PFSK-1 (cell line): ENCODE measurements at regions not wholly inside any gene's neighbourhood (a gene's known extent, or its start where the extent isn't known, plus 50 kb on each side); places are given as distances from the start of the nearest gene placed in this dataset.

ENCODE experiments used
- FOXP2 ChIP-seq: optimal IDR thresholded peaks from 2 replicates; pipeline ENCODE3; 2011; ENCODE audit warnings: borderline replicate concordance, control low read depth, inconsistent platforms; ENCODE audit not compliant: insufficient read depth; ENCODE audit errors: extremely low read length, extremely low read depth
- POLR2AphosphoS5 ChIP-seq: IDR thresholded peaks from 2 replicates; pipeline ENCODE4 v1.6.1; 2012; ENCODE audit warnings: low read depth, mild to moderate bottlenecking, control low read depth, low read length, moderate library complexity
- SIN3A ChIP-seq: IDR thresholded peaks from 2 replicates; pipeline ENCODE4 v1.6.1; 2012; ENCODE audit warnings: mild to moderate bottlenecking, low read length, moderate library complexity, borderline replicate concordance; ENCODE audit not compliant: insufficient read depth
- TAF1 ChIP-seq: IDR thresholded peaks from 2 replicates; pipeline ENCODE4 v1.6.1; 2012; ENCODE audit warnings: low read length, control low read depth, borderline replicate concordance; ENCODE audit not compliant: insufficient read depth
- TF ChIP-seq, protein P1 (sequence below), 2 experiments: IDR thresholded peaks; 2 replicates each; pipeline versions ENCODE4 v1.6.1 to v1.8.0; 2011 to 2012; ENCODE audit warnings: low read depth in 2 of 2, low read length in 2 of 2, control low read depth in 1 of 2, inconsistent platforms in 1 of 2, mild to moderate bottlenecking in 1 of 2, moderate library complexity in 1 of 2; ENCODE audit not compliant: insufficient read depth in 1 of 2

DNA sequence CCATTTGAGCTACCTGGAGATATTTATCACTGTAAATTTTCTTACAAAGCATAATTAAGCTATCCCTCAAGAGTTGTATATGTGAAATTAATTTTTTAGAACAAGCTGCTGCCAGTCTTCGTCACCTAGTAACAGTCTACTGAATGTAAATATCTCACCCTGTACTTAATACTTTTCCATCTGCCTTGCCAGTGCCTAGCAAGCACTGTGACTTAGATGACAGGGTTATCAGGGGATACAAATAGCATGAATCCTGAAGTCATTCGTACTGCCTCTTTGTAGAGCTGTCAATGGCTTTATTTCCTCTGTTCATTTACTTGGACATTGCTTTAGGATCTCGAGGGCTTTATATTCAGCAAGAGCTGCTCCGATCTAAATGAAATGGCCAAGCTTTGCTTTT, 763.6 kb downstream of the ADCYAP1 start:
- TF ChIP-seq, protein P1, sequence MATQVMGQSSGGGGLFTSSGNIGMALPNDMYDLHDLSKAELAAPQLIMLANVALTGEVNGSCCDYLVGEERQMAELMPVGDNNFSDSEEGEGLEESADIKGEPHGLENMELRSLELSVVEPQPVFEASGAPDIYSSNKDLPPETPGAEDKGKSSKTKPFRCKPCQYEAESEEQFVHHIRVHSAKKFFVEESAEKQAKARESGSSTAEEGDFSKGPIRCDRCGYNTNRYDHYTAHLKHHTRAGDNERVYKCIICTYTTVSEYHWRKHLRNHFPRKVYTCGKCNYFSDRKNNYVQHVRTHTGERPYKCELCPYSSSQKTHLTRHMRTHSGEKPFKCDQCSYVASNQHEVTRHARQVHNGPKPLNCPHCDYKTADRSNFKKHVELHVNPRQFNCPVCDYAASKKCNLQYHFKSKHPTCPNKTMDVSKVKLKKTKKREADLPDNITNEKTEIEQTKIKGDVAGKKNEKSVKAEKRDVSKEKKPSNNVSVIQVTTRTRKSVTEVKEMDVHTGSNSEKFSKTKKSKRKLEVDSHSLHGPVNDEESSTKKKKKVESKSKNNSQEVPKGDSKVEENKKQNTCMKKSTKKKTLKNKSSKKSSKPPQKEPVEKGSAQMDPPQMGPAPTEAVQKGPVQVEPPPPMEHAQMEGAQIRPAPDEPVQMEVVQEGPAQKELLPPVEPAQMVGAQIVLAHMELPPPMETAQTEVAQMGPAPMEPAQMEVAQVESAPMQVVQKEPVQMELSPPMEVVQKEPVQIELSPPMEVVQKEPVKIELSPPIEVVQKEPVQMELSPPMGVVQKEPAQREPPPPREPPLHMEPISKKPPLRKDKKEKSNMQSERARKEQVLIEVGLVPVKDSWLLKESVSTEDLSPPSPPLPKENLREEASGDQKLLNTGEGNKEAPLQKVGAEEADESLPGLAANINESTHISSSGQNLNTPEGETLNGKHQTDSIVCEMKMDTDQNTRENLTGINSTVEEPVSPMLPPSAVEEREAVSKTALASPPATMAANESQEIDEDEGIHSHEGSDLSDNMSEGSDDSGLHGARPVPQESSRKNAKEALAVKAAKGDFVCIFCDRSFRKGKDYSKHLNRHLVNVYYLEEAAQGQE (IDR thresholded peaks at IDR 0.05; ENCODE audit: insufficient read depth in 1 of 2, low read depth in 2 of 2, low read length in 2 of 2), result no peak
- no peak for TF ChIP-seq FOXP2
- no peak for TF ChIP-seq TAF1
- TF ChIP-seq SIN3A, result no peak
- TF ChIP-seq POLR2AphosphoS5, result no peak

DNA sequence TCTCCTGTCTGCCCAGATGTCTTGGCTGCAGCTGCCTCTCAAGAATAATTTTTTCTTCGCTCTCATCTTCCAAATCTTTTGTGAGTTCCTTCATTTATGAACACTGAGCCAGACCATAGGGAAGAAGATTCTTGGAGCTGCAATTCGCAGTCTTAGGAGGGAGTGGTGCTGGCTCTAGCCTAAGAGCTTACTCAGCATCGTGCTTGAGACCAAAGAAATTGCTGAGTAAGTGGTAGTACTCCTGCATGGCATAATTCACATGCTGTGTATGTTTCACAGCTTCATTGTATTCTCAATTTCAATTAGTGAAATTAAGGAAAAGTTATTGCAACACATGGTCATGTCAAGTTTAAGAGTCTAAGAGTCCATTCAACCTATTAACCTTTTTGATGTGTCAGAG, 771.7 kb downstream of the ADCYAP1 start:
- TF ChIP-seq POLR2AphosphoS5, result no peak
- no peak for TF ChIP-seq SIN3A
- no peak for TF ChIP-seq FOXP2
- no peak for TF ChIP-seq TAF1
- TF ChIP-seq, protein P1 (IDR thresholded peaks at IDR 0.05; ENCODE audit: insufficient read depth in 1 of 2, low read depth in 2 of 2, low read length in 2 of 2), result no peak

DNA sequence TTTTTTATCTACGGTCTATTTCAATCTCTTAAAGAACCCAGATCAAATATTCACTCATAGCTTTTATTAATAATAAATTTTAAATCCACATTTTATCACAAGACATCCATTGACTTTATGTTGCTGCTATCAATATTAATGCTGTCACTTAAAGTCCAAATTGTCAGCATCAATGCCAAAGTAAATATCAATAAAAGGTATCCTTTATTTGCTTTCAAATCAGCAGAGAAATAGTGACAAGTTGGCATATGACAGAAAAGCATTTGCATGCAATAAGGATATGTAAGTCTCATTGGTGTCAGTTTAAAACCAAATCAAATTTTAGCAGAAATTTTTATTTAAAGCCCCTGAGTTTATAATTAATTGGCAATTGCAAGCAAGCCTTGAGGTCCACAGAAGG, 775.4 kb downstream of the ADCYAP1 start:
- TF ChIP-seq SIN3A (no peak), FOXP2 (no peak), POLR2AphosphoS5 (no peak)
- TF ChIP-seq, protein P1 (IDR thresholded peaks at IDR 0.05; ENCODE audit: insufficient read depth in 1 of 2, low read depth in 2 of 2, low read length in 2 of 2), result no peak

DNA sequence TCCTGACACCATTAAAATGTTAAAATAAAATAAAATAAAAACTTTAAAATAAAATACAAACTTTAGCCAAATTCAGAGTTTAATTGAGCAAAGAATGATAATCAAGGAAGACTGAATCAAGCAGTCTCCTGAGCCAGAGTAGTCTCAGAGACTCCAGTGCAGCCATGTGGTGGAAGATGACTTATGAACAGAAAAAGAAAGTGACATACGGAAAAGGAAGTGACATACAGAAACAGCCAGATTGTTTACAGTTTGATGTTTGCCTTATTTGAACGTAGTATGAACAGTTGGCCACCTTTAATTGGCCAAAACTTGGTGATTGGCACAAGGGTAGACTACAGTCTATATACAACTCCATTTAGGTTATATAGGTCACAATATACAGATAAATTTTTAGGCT, 787.2 kb downstream of the ADCYAP1 start:
- TF ChIP-seq TAF1 (no peak), POLR2AphosphoS5 (no peak), FOXP2 (no peak), SIN3A (no peak)
- TF ChIP-seq, protein P1 (IDR thresholded peaks at IDR 0.05; ENCODE audit: insufficient read depth in 1 of 2, low read depth in 2 of 2, low read length in 2 of 2), result no peak

DNA sequence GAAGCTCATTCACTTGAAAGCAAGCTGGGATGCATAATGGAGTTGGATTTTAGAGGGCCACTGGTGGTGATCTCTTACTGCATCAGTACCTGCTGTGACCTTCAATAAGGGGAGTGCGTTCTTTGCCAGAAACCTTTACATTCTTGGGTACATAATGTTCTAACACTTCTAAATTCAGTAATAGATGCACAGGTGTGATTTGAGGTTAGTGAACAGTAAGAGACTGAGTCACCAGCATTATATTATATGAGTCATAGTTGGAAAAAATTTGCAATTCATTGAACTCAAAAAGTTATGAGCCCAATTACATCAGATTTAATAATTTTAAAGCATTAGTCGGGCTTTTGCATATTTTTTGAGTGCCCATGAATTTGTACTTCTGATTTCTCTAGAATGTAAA, 803.3 kb downstream of the ADCYAP1 start:
- no peak for TF ChIP-seq FOXP2

DNA sequence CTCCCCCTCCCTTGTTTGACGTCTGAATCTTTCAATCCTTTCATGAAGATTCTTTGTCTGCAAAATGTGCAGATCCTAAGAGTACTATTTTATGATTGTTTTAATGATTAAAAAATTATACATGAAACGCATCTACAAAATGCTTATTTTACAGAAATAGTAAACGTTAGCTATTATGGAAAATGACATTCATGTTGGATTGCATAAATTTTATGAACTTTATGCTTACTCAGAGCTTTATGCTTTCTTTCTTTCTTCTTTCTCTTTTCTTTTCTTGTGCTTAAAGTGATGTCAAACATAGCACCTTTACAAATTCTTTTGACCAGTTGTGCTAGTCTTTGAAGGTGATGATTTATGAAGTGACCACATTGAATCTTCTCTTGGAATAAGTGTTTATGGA, 805.4 kb downstream of the ADCYAP1 start:
- no peak for TF ChIP-seq POLR2AphosphoS5
- no peak for TF ChIP-seq FOXP2
- TF ChIP-seq, protein P1 (IDR thresholded peaks at IDR 0.05; ENCODE audit: insufficient read depth in 1 of 2, low read depth in 2 of 2, low read length in 2 of 2), result no peak
- no peak for TF ChIP-seq TAF1
- TF ChIP-seq SIN3A, result no peak
